GM18909 (cell line): ENCODE measurements at regions not wholly inside any gene's neighbourhood (a gene's known extent, or its start where the extent isn't known, plus 50 kb on each side); places are given as distances from the start of the nearest gene placed in this dataset.
A peak's percentile ranks its signal among the peaks of the same experiment; 100 is the strongest.

Experiments used
- ATAC-seq: cut with Tn5 transposase; IDR thresholded peaks from one replicate; pipeline ENCODE4 v1.9.1; 2021; ENCODE audit warnings: mild to moderate bottlenecking; ENCODE audit not compliant: unreplicated experiment, poor library complexity

GRCh38 chr6:132868057-132868456 is 53.7 kb downstream of the RPS12 start:
- ATAC-seq: no peak

DNA sequence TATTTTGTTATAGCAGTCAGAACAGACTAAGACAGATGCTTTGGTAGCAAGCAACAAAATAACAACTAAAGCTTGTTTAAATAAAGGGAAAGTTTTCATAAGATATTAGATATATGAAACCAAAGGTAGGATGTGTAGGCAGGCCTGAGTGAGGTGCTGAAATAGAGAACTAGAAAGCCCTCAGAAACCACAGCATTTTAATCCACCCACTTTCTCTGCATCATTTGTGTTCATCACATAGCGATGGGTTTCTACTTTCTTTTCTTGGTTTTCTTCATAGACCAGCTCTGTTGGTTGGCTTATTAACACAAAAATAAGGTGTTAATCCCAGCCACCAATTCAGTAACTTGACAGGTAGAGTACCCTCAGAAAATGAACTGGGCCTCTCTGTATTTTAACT is 58.6 kb downstream of the RPS12 start:
- peak; percentile 99 for ATAC-seq

DNA sequence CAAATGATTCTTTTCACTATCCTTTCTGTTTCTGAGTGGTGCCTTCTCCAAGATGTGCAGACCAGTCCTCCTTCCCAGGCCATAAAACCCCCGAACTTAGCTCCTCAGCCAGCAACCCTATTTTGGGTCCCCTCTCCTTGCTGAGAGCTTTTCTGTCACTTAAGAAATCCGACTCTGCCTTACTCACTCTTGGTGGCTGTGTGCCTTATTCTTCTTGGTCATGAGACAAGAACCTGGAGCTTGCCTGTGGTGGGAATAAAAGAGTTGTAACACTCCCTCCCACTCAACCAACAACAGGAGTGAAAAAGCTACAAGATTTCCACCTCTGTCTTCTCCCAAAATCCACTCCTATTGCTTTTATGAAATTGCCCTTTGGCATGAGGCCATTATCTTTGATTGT is 62.6 kb downstream of the RPS12 start:
- ATAC-seq: no peak

GRCh38 chr6:132887204-132887603 is 72.8 kb downstream of the RPS12 start:
- no peak for ATAC-seq

DNA sequence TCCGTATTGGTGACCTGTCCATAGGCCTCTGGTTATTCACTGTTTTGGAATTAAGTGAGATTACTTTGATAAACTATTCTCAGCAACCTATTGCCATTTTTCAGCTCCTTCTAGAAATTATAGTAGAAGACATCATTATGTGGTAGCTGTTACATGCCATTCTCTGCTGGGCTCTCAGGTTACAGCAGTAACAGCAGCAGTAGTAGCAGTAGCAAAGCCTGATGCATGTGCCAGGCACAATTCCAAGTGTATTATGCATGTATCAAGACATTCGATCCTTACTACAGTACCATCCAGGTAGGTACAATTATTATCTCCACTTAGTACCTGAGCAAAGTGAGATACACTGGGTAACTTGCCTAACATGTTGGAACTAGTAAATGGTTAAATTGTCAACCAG is 74.3 kb downstream of the RPS12 start:
- no peak for ATAC-seq

GRCh38 chr6:132892929-132893771 is 78.8 kb downstream of the RPS12 start:
- no peak for ATAC-seq

DNA sequence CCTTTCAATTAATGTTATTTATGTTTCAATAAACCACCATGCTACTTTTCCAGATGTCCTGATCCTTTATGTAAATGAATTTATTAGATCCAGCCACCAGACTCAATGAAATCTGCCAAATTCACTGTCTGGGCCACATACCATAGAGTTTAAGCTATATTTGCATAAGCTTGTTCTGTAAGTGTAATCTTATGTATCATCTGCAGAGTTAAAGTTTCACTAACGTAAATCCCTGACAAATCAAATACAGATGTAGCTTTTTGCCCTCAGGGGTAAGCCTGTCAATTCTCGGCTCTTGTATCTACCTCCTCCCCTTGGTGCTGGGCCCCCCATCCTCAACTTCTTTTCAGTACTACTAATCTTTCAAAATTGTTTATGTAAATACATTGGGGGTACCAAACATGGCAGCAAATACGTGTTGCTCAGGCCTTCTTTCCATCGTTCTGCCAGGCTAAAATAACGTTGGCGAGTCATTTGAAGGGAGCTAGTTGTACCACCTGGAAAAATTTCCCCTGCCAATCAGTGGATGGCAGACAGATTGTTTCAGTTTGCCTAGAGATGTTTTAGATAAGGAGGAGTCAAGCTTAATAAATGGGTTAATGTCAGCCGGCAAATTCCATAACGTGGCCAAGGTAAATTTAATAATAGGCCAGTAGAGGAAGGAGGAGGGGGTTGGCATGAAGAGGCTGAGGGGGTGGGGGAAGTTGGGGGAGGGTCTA is 79.6 kb downstream of the RPS12 start:
- ATAC-seq: no peak

DNA sequence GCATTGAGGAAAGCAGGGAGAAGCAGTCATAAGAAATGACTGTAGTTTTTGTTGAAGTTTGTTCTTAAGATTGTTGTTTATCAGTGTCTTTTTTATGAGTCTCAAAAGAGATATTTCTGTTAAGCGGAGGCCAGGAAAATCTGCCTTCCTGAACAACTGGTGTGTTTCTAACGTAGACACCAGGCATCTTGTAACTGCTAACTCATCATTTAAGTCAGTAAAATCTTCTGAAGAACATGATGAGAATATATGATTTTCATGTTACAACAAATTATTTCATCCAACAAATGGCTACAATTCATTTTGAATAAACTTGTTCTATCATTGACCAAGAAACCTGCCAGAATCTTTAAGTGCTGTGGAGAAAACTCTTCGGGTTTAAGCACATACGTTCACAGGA is 84.0 kb downstream of the RPS12 start:
- no peak for ATAC-seq

DNA sequence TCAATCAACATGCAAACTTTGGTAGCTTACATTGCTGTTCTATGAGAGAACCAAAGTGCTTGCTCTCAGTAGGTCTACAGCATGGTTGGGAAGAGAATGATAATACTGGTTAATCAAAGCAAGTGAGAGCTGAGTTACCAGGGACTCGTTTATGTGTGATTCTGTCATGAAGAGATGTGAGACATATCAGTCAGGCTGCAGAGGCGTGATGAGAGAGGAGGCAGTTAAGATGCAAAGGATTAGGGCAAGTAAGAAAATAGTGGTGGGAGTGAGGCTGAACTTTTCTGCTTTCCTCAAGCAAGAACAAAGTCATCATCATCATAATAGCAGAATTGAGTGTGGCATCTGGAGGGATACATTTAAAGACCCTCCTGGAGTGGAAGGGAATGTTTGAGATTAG is 86.5 kb downstream of the RPS12 start:
- ATAC-seq: no peak

DNA sequence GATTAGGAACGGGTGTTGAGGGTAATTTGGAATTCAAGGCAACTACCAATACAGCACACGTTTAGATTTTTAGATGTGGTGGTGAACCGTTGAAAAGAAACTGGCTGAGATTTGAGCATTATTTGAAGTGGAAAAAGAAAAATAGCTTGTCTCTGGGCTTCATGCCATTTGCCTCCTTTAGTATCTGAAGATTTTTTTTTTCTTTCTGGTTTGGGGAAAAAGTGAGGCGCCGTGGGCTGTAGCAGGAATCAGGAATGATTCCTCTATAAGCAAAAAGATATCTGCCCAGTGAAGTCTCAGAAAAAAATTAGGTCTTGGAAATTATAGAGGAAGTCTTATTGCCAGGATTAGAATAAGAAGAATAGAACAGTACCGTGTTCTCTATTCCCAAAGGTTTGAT is 88.5 kb downstream of the RPS12 start:
- ATAC-seq: no peak

GRCh38 chr6:132907231-132907630 is 92.9 kb downstream of the RPS12 start:
- ATAC-seq: no peak

GRCh38 chr6:132907914-132908313 is 93.5 kb downstream of the RPS12 start:
- ATAC-seq: no peak

DNA sequence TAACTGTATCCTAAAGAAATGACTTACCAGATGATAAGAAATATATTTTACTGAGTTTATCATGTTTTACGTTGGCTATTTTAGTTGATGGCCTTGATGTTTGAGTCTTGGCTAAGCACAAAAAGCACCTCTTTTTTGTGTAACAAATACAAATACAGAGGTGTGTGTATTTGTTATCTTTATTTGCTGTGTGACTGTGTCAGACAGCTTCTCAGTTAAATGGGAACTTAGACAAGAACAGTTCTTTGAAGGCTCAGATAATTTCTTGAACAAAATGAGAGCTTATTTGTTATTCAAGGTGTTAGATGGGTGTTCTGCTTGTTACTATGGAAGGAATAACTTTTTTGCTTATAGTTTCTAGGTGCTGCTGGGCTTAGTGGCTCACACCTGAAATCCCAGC is 95.4 kb downstream of the RPS12 start:
- ATAC-seq: no peak

DNA sequence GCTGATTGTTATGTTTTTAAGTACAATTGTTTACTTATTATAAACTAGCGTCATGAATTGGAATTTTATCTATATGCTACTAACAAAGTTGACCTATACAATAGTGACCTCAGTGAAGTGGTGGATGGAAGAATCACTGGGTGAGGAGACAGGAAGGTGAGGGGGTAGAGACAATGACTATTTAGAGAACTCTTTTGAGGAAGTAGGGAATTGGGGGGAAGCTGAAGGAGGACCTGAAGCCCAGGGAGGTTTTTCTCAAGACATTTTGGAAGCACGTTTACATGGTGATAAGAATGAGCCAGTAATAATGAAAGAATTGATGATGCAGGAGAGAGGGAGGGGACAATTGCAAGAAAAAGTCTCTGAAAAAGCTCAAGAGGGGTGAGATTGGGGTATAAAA is 96.4 kb downstream of the RPS12 start:
- no peak for ATAC-seq

- ATAC-seq: no peak
These were observed 104.9 kb downstream of the RPS12 start for GRCh38 chr6:132919045-132919860.

DNA sequence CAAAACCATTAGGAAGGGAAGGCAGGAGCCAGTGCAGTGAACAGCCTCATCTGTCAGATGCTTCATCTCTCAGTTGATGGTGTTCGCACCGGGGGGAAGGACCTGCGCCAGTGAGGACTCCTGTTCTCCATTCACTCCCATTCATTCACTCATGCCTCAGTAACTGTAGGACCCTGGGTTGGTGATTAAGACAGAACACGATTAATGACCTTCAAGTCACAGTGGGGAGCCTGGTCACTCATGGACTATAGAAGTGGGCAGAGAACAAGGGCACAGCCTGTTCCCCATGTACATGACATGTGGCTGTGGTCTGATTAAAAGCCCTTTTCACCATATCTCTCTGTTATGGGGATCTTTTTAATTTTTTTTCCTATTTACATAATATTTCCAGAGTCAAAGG is 113.3 kb downstream of the RPS12 start:
- ATAC-seq: no peak

- no peak for ATAC-seq
These were observed 114.8 kb downstream of the RPS12 start for GRCh38 chr6:132929141-132929540.

GRCh38 chr6:132931313-132931712 is 116.9 kb downstream of the RPS12 start:
- no peak for ATAC-seq

DNA sequence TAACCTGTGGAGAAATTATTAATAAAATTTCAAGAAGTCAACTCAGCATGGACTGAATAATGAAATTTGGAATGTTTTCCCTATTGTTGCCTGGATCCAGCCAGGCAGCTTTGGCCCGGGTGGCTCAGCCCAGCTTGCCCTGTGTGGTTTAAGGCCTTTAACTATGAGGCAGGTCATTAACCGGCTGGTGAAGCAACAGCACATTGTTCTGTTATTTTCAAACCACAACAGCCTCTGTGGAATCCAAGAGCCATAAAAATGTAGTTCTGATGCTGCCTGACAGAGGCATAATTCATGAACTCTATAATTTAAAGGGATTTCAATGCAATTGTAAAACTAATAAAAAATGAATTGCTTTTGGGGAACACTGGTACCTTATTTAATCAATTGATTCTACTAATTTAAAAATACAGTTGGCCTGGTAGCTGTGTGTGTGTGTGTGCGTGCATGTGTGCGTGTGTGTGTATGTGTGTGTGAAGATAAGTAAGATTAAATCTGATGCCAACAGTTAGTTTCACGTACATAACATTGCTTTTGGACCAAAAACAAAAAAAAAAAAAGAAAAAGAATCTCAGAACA is 117.7 kb downstream of the RPS12 start:
- no peak for ATAC-seq

DNA sequence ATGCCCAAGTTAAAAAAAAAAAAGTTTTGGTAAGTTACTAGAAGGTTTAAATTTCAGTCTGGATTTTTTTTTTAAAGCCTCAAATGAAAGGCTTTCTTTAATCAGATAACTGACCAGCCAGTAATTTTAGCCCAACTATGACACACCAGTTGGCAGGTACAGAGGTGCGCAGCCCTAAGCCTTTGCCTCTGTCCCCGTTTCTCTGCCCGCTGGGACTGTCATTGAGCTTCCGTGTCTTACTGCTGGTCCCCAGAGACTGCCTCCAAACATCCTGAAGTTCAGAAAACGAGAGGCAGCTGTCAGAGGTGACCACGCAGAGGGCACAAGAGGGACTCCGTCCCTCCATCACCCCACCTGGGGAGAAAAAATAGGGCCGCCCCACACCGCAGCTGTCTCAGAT is 118.2 kb downstream of the RPS12 start:
- ATAC-seq: no peak

DNA sequence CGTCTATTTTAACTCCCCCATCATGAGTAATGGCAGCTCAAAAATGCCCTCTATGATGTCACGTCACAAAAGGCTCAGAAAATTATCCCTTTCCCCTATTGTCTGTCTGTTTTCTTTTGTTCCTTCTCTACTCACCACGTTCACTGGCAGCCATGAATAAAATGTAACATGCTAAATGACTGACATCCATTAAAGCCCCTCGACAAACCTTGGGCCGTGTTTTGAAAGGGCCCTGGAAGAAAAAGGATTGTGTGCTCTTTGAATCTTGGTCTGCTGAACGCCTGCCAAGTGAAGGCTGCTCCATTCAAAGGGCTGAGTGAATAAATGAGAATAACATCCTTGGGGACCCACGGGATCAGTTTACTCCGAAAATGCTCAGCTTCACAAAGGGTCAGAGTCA is 118.7 kb downstream of the RPS12 start:
- ATAC-seq: no peak
